Lung microvascular endothelial cell (primary cell): ENCODE measurements at regions not wholly inside any gene's neighbourhood (a gene's known extent, or its start where the extent isn't known, plus 50 kb on each side); places are given as distances from the start of the nearest gene placed in this dataset.

Experiments
- DNase-seq, 2 donors: peaks; one replicate each; pipeline versions ENCODE4 v3.0.0 to v3.0.0-alpha.2; 2010; ENCODE audit warnings: low read depth in 2 of 2

DNA sequence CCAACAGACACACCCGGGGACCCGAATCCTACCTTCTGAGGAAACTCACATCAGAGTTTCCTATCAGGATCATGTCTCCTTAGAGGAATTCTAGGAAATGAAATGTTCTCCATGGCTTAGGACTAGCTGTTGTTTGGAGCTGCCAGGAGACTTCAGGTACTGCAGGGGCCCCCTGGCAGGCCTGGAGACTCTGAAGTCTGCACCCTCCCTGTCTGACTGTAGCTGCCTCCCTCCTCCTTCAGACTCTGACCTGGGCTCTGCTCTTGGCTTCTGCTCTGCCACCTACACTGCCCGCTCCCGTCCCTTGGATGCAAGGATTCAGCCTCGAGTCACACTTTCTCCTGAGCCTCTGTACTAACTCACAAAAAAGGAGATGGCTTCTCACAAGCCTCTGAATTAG is 232.8 kb downstream of the INHBA start:
- no peak for DNase-seq

DNA sequence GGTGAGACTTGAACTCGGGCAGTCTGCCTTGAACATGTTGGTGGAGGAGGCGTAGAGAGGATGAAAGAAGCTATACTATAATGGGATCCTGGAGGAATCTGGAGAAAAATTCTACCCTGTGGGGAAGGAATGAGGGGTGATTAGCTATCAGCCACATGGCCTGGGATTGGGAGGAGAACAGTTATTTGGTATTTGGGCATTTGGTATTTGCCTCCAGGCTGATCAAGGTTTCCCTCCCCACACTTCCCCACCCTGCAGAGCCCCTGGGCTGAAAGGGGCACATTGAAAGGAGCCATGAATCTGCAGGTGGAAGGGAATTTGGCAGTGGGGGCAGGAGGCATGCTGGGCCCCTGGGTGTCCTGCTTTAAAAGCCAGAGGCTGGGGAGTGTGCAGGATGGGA is 235.3 kb downstream of the INHBA start:
- no peak for DNase-seq

DNA sequence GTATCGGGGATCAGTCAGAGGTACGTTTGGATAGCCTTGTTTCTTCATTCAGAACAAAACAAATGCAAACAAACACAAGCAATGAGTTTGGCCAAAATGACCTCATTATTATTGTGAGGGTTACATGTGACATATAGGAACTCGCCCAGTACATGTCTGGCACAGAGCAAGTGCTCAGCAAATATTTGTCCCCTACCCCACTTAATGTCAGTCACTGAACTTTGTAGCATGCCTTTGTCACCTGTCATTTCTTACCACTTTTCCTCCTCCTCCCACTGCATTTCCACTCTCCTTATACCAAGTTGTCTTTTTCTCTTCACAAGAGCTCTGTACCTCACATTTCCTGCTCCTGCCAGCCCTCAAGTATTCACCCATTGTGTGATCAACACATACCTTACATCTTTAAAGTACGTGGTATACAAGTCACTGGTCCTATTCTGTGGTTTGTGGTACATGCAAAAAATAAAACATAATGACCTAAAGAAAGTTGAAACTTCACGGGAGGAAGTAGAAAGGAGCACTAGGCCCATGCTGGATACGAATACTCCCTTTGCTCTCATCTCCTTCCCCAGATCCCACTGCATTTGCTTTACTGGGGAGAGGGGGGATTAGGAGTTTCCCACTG is 236.0 kb downstream of the INHBA start:
- no peak for DNase-seq

DNA sequence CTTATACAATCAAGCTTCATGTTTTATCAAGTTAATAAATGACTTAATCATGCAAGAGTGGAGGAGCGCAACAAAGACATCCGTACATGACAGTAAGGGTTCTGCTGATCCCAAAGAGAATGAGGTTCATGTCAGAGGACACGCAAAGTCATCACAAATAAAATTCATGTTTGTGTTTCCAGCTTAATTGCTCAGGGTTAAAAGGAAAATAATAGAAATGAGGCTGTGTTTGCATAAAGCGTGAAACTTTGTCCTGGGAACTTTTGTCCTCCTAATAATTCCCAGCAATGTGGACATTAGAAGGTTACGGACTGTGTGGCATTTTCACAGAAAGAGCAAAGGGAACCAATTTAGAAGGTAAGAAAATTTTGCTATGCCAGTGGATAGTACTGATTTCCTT is 237.3 kb downstream of the INHBA start:
- no peak for DNase-seq

DNA sequence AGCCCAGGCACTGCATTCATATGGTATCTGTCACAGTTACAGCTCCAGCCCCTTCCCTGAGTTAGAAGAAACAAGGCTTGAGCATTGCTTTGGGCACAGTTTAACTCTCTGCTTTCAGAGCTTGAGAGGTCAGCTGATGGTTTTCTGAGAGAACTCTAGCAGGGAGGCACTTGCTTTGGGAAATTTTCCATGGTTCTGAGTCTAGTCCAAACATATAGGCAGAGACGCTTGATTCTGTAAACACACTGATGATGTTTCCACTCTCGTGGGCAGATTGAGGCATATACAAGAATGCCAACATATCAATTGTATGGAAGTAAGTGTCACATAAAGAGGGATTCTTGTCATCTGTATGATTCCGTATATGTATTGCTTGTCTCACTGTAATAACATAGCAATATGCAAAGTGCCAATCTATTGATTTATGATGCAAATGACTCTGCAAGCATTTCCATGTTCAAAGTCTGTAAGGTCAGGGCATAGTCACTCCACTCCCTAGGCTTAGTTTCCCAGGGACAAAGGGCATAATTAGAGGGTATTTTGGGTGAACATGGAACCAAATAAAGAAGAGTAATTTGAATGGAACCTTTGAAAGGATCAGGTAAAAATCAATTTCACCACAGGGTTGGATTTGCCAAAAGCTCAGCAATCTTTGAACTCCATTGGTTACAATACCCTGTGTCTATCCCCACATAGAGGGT is 239.0 kb downstream of the INHBA start:
- DNase-seq: no peak

DNA sequence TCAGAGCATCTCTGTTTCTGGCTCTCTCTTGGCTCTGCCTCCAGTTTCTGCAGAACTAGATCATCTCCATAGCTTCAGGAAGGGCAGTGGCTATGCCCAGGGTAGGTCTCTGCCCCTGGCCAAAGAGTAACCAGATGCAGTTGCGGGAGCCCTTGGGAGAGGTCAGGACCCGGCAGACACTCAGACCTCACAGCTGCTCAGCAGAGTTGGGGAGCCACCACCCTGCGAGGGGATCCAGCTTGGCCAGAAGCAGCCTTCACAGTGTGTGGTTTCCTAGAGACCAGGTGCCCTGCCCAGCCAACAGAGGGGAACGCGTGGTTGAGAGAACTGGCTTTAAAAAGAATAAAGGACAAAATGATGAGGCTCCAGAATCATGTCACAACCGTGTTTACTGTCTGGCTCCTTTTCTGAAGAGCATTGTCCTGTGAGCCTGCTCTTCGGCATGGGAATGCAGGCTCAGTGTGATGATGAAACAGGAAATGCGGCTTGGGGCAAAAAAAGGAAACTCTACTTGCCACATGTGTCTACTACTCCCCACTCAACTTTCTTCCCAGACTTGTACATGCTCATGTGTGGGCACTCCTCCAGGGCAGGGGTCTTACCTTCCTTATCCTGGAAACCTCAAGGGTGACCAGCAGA is 243.1 kb downstream of the INHBA start:
- peak in 1 of 2 donors; percentile 3 for DNase-seq

DNA sequence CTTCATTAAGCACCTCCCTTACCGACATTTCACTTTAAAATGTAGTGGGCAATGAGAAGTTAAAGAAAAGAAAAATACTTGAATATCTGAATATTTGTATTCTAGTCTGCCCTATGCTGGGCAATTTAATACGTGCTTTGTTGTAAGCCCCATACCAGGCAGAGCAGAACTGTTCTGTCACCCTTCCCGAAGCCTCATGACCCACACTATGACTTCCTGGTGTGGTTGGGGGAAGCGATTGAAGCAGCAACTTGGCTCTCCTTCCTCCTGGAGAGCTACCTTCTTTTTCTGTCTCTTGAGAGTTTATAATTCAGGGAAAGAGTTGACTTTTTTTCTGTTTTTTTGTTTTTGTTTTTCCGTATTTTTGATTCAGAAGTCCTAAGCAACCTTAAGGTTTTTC is 243.7 kb downstream of the INHBA start:
- DNase-seq: no peak

DNA sequence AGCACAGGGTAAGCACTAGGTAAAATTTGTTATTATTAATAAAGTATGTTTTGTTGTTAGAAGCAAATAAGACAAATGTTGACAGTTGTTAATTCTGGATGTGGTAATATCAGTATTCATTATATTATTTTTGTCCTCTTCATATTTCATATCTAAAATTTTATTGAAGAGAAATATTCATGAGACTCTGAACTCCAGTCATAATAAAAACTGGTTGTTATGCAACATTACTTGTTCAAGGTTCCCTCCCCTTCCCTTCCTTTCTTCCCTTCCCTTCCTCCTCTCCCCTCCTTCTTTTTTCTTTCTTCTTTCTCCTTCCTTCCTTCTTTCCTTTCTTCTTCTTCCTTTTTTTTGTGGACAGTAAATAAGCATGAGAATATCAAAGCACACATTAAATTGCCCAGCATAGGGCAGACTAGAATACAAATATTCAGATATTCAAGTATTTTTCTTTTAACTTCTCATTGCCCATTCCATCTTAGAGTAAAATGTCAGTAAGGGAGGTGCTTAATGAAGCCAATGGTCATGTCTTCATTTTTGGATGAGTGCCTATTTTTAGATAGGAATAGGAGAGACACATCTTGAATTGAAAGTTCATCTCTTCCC is 245.0 kb downstream of the INHBA start:
- DNase-seq: no peak

DNA sequence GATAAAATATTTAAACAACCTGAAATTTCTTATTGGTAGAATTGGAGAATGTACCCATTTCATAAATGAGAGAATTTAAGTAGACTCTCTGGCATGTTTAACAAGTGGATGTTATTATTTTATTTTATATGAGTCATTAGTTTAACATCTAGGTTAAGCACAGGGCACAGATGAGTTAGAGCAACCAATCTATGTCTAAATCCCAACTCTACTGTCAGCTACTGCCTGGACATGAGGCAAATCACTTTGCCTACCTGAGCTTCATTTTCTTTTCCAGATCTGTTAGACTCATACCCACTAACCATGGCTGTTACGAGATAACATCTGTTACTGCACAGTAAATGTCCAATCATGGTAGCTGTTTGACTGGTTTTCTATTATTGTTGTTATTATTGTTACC is 251.1 kb downstream of the INHBA start:
- peak in 1 of 2 donors; percentile 7 for DNase-seq

DNA sequence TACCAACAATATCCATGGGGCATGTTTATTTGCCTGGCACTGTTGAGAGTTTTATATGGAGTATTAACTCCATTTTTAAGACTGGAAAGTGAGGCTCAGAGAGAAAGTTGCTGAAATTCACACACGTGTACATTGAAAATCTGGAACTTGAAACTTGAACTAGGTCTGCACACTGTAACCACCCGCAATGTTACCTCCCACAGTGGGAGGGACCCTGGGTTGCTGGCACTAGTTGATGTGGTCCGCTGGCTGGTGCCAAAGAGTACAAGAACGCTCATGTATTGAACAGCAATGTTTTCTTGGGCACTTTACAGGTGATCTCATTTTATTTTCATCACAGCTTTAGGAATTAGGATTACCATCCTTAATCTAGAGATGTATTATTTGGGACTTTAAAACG is 253.2 kb downstream of the INHBA start:
- DNase-seq: no peak

DNA sequence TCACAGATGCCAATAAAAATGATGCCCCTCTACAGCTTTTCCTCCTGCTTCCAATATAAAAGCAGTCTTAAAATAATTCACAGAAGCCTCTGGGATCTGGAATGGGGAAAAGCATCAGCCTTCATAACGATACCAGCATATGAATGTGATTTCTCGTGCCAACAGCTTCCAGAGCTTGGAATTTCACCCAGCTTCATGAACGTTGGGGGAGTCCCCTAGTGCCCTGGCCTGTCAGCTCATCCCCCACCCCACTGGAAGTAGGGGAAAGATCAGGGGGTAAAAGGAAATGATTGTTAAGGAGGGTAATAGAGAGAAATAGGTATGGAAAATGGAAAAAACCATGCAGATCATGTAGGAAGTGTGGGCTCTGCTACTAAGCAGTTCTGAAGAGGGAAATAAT is 253.6 kb downstream of the INHBA start:
- no peak for DNase-seq

DNA sequence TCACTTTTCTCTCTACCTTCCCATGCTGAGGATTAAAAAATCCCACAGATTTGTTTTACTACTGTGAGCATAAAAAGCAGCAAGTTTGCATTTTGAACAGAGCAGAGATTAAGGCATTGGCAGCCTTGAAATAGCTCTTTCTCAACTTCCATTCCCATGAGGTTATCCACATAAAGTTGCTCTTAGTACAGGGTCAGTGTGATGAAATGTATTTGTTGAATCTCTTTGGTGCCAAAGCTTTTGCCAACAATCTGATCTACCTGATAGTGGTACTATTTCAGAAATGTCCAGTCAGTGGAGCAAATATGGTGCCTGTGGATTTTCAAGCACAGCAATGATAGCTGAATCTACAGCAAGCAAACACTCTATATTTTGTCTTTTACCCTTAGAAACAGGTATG is 254.8 kb downstream of the INHBA start:
- no peak for DNase-seq

DNA sequence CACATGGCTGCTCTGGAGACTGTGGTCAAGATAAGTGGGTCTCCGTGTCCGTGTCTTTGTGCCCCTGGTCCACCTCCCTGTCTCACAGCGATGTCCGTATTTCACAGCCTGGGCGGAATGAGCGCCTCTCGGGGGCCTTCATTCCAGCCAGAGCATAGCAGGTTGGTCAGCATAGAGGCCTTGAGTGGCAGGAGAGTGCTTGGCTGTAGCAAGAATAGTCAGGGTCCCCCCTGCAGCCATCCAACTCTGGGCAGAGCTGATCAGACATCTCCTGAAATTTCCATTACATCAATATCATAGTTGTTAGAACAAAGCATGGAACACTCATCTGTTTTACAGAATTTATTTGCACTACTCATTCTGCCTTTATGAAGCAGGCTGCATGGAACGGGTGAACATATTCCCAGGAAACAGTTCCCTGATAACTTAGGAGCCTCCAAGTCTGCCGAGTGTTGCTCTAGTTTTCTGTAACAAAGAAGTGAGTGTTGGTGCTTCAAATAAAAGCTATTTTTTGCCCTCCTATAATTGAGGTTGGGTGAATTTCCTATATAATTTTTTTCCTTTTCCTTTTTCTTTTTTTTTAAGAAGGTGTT is 255.3 kb downstream of the INHBA start:
- no peak for DNase-seq

DNA sequence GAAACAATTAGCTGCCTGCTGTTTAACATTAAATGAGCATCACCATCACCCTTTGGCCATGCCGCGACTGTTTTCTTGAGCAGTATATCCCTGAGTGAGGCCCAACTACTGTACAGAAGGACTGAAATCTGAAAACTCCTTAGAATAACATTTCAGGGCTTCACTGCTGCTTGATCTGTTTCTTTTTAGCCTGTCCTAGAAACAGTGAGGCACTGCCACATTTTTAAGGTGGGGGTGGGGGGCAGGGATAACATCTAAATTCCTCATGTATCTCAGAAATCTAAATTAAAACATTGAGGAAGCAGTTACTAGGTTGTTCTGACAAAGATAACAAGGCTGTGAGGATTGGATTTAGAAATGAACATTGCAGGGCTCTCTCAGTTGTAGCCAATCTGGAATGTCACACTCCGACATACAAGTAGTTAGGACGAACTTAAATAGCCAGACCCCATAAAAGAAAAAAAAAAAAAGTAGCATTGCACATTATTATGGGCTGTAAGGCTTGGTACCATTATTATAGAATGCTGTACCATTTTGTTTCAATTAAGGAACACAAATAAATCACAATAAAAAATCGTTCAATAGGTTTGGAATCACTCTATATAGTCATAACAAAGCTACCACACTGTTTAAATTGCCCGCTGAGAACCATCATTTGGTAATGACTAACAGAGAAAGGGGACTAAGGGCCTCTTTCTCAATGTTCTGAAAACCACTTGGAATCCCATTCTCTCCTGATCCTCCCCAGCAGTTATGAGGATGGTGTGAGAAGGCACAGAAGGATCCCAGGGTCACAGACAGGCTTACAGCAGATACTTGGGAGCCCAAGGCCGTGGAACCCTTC is 256.1 kb downstream of the INHBA start:
- no peak for DNase-seq

DNA sequence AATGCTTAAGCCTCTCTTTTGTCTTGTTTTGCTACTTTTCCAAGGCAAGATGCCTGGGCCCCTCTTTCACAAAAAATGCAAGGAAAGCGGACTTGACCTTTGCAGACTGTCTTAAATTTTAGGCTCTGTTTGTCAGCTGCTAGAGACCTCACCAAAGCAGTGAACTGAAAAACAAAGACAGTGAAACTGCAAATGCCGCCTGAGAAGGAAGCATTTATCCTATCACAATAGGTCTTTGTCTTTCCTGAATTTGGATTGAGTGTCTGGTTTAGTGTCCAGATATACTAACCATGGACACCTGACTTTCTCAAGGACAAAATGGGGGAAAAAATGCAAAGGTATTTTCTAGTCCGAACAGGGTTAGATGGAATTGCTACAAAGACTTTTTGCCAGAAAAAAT is 256.9 kb downstream of the INHBA start:
- DNase-seq: no peak

DNA sequence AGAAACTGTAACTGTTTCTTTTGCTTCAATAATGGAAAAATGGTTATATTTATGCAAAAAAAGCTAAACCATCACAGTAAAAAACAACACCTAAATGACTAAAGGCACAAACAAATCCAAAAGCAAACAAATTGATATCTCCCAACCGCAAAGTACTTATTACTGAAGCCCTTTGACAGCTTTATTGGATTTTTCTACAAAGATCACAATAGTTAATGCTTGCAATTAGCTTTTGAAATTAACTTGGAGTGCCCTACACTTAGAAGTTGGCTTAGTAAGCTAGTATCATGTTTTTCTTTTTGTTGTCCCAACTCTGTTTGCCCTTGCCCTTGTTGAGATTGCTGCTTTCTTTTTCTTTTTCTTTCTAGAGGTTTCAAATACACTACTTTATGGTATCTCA is 257.5 kb downstream of the INHBA start:
- no peak for DNase-seq

DNA sequence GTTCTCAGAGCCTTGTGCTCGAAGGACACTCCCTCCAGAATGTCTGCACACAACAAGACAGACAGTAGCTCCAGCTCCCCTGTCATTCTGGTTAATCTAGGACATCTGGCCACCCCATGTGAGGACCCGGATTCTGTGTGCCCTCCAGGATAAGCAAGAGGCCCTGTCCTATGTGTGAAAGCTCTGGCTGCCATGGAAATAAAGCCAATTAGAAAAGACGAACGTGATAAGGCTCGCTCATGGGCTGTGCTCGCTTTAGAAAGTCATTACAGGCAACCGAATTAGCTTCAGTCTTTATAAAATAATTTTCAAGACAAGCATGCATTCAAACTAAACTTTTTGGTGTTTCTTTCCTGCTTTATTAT is 263.4 kb downstream of the INHBA start:
- no peak for DNase-seq

DNA sequence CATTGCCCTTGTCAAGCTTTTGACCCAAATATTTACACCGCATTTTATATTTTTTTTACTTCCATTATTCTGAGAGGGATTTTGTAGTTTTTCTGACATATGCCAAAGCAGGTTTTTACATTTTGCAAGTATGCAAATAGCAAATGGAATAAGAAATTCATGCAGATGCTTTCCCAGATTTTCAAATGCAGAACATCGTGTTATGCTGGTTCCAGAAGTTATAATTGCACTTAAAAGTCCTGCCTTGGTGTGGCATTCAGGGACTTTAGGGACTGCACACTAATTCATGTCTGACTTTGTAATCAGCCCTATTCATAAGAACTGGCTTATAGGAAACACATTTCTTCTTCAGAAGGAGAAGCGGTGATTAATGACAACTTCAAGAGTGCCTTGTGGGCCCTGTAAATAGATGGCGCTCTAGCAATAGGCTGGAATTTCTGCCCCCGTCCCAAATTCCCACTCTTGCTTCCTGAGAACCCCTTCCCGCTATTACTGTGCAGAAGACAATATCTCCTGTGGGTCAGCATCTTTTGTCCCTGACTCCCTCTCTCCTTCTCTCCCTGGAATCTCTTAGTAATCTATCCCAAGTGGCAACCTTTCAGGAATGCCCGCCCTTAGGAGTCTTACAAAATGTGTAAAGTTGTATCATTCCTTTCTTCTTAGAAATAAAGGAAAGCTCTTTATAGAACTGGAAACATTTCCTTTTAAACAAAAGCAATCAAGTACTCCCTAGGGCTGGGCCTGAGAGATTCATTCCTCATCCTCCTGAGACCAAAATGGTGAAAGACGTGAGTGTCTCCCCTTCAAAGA is 264.0 kb downstream of the INHBA start:
- DNase-seq: no peak

DNA sequence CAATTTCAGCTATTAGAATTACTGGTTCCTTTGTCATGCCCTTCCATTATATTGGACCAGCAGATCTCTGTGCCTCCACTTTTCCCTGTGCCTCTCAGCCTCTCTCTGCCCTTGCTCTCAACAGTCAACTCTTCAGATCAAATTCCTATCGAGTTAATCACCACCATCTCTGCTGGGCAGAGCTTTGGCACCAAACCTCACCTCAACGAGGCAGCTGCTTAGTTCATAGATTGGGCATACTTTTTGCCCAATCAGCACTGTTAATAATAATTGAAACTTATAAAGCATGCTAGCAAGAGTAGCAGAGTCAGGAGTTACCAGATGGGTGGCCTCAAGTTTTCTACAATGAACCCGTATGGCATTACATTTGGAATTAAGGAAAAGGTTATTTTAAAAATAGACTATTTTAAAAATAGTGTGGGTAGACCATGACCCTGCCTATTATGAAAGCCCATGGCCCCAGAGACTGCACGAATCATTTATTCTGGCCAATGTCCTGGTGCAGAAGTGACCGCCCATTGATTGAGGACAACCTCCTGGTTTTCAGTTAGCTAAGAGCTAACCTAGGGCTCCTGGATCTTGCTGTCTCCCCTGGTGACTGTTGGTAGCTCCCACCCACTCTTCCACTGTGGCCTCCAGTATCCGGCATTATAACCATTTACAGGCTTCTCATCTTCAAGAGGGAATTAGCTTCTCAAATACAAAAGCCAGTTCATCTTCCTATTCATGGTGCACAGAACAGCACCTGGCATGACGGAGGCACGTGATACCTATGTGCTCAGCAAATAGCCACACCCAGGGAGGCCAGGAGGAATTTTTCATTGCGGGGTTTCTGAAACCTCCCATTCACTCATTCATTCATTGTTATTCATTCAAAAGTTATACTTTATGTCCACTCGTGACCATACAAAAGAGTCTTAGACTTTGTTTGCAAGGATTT is 265.4 kb downstream of the INHBA start:
- DNase-seq: no peak

DNA sequence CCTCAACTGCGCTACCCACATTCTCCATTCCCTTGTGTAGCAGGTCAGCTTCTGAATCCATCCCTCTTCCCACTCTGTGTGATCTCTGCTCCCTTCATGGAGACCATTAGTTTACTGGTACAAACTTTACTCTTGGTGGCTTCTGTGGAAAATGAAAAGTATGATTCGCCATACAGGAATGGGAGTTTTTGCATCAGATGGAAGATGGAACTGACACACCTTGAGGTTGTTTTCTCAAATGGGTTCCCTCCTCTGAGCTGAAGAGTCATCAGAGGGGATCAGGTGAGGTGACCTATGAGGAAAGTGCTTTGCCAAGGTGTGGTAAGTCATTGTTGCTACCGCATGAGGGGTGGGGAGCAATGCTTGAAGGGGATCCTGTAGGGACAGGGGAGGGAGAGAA is 266.8 kb downstream of the INHBA start:
- DNase-seq: no peak
